ENCODE measurements at regions not wholly inside any gene's neighbourhood (a gene's known extent, or its start where the extent isn't known, plus 50 kb on each side); places are given as distances from the start of the nearest gene placed in this dataset.

GRCh38 chr18:42658171-42658570, 457.3 kb downstream of the RIT2 start:
- WGBS (ENCODE audit: insufficient coverage, low coverage, missing lambda C conversion rate), result 0% methylated on average over 3 of the region's 3 CpGs
- Histone ChIP-seq H3K79me2 (ENCODE audit: control insufficient read depth, insufficient read depth, low read length) (no peaks in the 10 kb centered on the region), H3K4me1 (replicated peaks in 1 of 2; ENCODE audit: control insufficient read depth in 2 of 2, insufficient read depth in 2 of 2, low read length in 2 of 2) (no peaks in the 10 kb centered on the region), H3K9me1 (ENCODE audit: control insufficient read depth, insufficient read depth, low read length) (no peaks in the 10 kb centered on the region), H3K4me3 (no peak overlapping the region), H3K27me3 (ENCODE audit: control insufficient read depth in 2 of 2, insufficient read depth in 2 of 2, low read length in 2 of 2) (no peaks in the 10 kb centered on the region), H2AFZ (ENCODE audit: low read depth, low read length) (no peak overlapping the region), H3K27ac (ENCODE audit: extremely low read depth, low read depth, low read length) (no peak overlapping the region), H3K4me2 (ENCODE audit: insufficient read depth, low read length) (no peak overlapping the region), H3K9me3 (replicated peaks; ENCODE audit: control insufficient read depth, insufficient read depth, low read depth, low read length) (no peaks in the 10 kb centered on the region), H4K20me1 (replicated peaks; ENCODE audit: control insufficient read depth, insufficient read depth, low read length) (no peaks in the 10 kb centered on the region), H3K36me3 (ENCODE audit: control insufficient read depth, insufficient read depth, low read length) (no peaks in the 10 kb centered on the region), H3K9ac (ENCODE audit: insufficient read depth in 1 of 2, low read depth in 2 of 2, low read length in 2 of 2) (no peak overlapping the region)
- DNase-seq (ENCODE audit: extremely low read depth in 1 of 4, low spot score in 3 of 4), result no peak
- in situ Hi-C loops (cut with MboI) (no loop called here), intact Hi-C loops (cut with micrococcal nuclease) (no loop called here)
- TF ChIP-seq ETS1 (conservative IDR thresholded peaks at IDR 0.05; ENCODE audit: control insufficient read depth, low read depth, low read length) (no peak), SOX6 (IDR thresholded peaks at IDR 0.05) (no peak), TAL1 (IDR thresholded peaks at IDR 0.05) (no peak), ZFP91 (CRISPR knock-in tag; IDR thresholded peaks at IDR 0.05) (no peak), SIRT6 (IDR thresholded peaks at IDR 0.05; ENCODE audit: low read depth, low read length) (no peak), ZNF239 (CRISPR knock-in tag; IDR thresholded peaks at IDR 0.05) (no peak), U2AF2 (optimal IDR thresholded peaks at IDR 0.05; ENCODE audit: low read depth, low read length) (no peak)
- FAIRE-seq, result no peak
- CTCF ChIA-PET (ENCODE audit: low intra/inter-chr PET ratio), result no interaction called here
- BruUV-seq (replicated peaks), result no TSS peak
- ATAC-seq, result no peak
- POLR2A ChIA-PET, result no interaction called here
